ENCODE measurements at regions not wholly inside any gene's neighbourhood (a gene's known extent, or its start where the extent isn't known, plus 50 kb on each side); places are given as distances from the start of the nearest gene placed in this dataset.

GRCh38 chr5:86029308-86029707, 588.4 kb upstream of the COX7C start:
- Histone ChIP-seq H3K79me2 (ENCODE audit: control insufficient read depth in 1 of 2, insufficient read depth in 2 of 2, low read length in 2 of 2) (no peaks in the 10 kb centered on the region), H3K4ac (replicated peaks; ENCODE audit: insufficient read length, low read depth, low read length) (no peak overlapping the region), H3K18ac (ENCODE audit: extremely low read depth, low read length) (no peak overlapping the region), H3K4me2 (ENCODE audit: insufficient read depth in 1 of 2, low read depth in 2 of 2, low read length in 2 of 2) (no peak overlapping the region), H3K27ac (ENCODE audit: low read depth, low read length) (no peak overlapping the region), H2AFZ (ENCODE audit: low read length) (no peak overlapping the region), H2BK120ac (replicated peaks; ENCODE audit: low read depth, low read length) (no peak overlapping the region), H4K91ac (replicated peaks; ENCODE audit: insufficient read length, low read length) (no peak overlapping the region), H3K36me3 (ENCODE audit: control insufficient read depth in 2 of 4, insufficient read depth in 4 of 4, low read length in 3 of 4) (no peaks in the 10 kb centered on the region), H2BK15ac (ENCODE audit: low read length) (no peak overlapping the region), H3K23ac (ENCODE audit: insufficient read length) (no peak overlapping the region), H3K27me3 (replicated peaks in 1 of 4; ENCODE audit: control insufficient read depth in 3 of 4, extremely low read depth in 1 of 4, insufficient read depth in 3 of 4, low read length in 3 of 4) (no peaks in the 10 kb centered on the region), H4K5ac (ENCODE audit: insufficient read length, low read depth, low read length) (no peak overlapping the region), H3K9me3 (ENCODE audit: insufficient read depth in 2 of 2, low read depth in 1 of 2, low read length in 1 of 2) (no peaks in the 10 kb centered on the region), H3K9ac (replicated peaks in 1 of 4; ENCODE audit: extremely low read depth in 1 of 4, low read depth in 3 of 4, low read length in 3 of 4) (no peak overlapping the region), H2BK20ac (ENCODE audit: low read length) (no peak overlapping the region), H3K56ac (replicated peaks; ENCODE audit: insufficient read length, low read depth, low read length) (no peak overlapping the region), H3K4me3 (ENCODE audit: extremely low read depth in 1 of 4, insufficient read depth in 2 of 4, low read depth in 3 of 4, low read length in 4 of 4) (no peak overlapping the region), H2AK5ac (ENCODE audit: low read depth, low read length) (no peak overlapping the region), H4K20me1 (replicated peaks in 1 of 2; ENCODE audit: control insufficient read depth in 1 of 2, insufficient read depth in 2 of 2, low read length in 2 of 2) (no peaks in the 10 kb centered on the region), H2BK5ac (ENCODE audit: low read depth, low read length) (no peak overlapping the region), H3K79me1 (ENCODE audit: low read depth, low read length) (no peaks in the 10 kb centered on the region), H3K14ac (ENCODE audit: insufficient read length) (no peak overlapping the region), H2BK12ac (ENCODE audit: low read depth, low read length) (no peak overlapping the region), H3K4me1 (replicated peaks in 1 of 4; ENCODE audit: control insufficient read depth in 3 of 4, insufficient read depth in 4 of 4, low read length in 3 of 4) (no peaks in the 10 kb centered on the region), H4K8ac (ENCODE audit: extremely low read depth, insufficient read depth, low read length) (no peak overlapping the region), H3K23me2 (ENCODE audit: low read depth, low read length) (no peaks in the 10 kb centered on the region)
- WGBS, 2 experiments (ENCODE audit: extremely low coverage in 1 of 2, insufficient coverage in 1 of 2, insufficient read length in 1 of 2, insufficient replicate concordance in 2 of 2, low coverage in 1 of 2, low lambda C conversion rate in 2 of 2, missing lambda C conversion rate in 1 of 2): 95% methylated on average over 1 of the region's 1 CpG; no CpG with 5 or more reads in 1 of the 2 experiments
- no peak for FAIRE-seq
- ChIA-PET CTCF (ENCODE audit: partially characterized antibody) (interaction anchor here (1.4 kb wide), 1 partner anchor 86 kb away, joined by 4 read pairs; no protein-coding TSS in a partner anchor), POLR2A (ENCODE audit: partially characterized antibody) (no interaction called here)
- TF ChIP-seq MAFK (IDR thresholded peaks at IDR 0.05; ENCODE audit: low read depth, low read length): no peak
- no peak for TF ChIP-seq EGR1 (IDR thresholded peaks at IDR 0.05; ENCODE audit: borderline replicate concordance, low read depth, low read length)
- no peak for DNase-seq (ENCODE audit: low read depth in 1 of 2, low spot score in 2 of 2)

Data from H1 (cell line).